Sigmoid colon (tissue), 3 donors: ENCODE measurements at regions not wholly inside any gene's neighbourhood (a gene's known extent, or its start where the extent isn't known, plus 50 kb on each side); places are given as distances from the start of the nearest gene placed in this dataset.

Experiments used
- POLR2A ChIP-seq, 2 donors: fragments of 450-650 bp; IDR thresholded peaks; one replicate each; pipeline ENCODE4 v1.6.1; 2016; ENCODE audit warnings: antibody characterized with exemption in 2 of 2, mild to moderate bottlenecking in 2 of 2, moderate library complexity in 2 of 2
- TF ChIP-seq, protein P1 (sequence below), 4 experiments: fragments of 450-650 bp in 3 of 4; fragments of 200-600 bp in 1 of 4; IDR thresholded peaks; one replicate each; pipeline ENCODE4 v1.5.1; 2016 to 2019; ENCODE audit warnings: antibody characterized with exemption in 4 of 4, mild to moderate bottlenecking in 3 of 4, moderate library complexity in 2 of 4

DNA sequence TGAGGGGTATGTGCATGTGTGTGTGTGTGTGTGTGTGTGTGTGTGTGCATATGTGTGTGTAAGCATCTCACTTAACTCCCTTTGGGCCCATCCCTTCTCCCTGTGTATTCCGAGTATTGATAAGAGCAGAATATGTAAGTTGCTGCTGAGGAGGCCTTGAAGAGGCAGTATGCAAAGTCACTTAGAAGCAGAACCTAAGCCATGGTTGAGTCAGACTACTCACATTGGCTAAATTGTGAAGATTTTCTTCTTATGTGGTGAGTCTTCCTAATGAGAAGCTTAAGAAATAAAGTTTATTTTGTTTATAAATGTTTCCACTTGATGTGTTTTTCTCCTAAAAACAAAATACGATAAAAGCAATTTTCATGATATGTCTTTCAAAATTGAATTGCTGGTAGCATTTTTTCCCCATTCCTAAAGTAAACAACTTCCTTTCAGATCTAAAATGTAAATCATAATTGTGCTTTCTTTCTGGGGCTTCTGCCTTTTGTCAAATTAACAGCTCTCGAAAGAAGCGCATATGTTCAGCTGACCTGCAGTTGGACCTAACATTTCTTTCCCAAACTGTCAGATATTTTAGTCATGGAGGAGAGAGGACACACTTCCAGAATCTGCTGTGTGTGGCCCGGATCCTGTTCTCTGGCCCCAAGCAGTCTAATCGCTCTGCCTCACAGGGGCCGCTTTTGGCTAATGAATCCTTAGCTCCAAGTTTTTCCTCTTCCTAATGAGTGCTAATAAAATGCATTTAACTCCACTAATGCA, 284.0 kb downstream of the DUSP10 start:
- TF ChIP-seq, protein P1, sequence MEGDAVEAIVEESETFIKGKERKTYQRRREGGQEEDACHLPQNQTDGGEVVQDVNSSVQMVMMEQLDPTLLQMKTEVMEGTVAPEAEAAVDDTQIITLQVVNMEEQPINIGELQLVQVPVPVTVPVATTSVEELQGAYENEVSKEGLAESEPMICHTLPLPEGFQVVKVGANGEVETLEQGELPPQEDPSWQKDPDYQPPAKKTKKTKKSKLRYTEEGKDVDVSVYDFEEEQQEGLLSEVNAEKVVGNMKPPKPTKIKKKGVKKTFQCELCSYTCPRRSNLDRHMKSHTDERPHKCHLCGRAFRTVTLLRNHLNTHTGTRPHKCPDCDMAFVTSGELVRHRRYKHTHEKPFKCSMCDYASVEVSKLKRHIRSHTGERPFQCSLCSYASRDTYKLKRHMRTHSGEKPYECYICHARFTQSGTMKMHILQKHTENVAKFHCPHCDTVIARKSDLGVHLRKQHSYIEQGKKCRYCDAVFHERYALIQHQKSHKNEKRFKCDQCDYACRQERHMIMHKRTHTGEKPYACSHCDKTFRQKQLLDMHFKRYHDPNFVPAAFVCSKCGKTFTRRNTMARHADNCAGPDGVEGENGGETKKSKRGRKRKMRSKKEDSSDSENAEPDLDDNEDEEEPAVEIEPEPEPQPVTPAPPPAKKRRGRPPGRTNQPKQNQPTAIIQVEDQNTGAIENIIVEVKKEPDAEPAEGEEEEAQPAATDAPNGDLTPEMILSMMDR (IDR thresholded peaks at IDR 0.05) = no peak
- no peak for TF ChIP-seq POLR2A (IDR thresholded peaks at IDR 0.05)
